DND-41 (cell line): ENCODE measurements at regions not wholly inside any gene's neighbourhood (a gene's known extent, or its start where the extent isn't known, plus 50 kb on each side); places are given as distances from the start of the nearest gene placed in this dataset.

Experiments used
- ATAC-seq: fragments of 200-7000 bp; cut with Tn5 transposase; 3 replicates; pipeline ENCODE4 v1.9.1; 2021; ENCODE audit warnings: low read depth; ENCODE audit not compliant: insufficient read depth
- DNase-seq: peaks from one replicate; pipeline ENCODE4 v3.0.0-alpha.2; 2020
- H2AFZ ChIP-seq: 2 replicates; pipeline ENCODE4 v1.6.0; 2012; ENCODE audit warnings: low read depth, low read length
- H3K27ac ChIP-seq: 2 replicates; pipeline ENCODE4 v1.5.1; 2012; ENCODE audit warnings: low read length, inconsistent platforms
- H3K27me3 ChIP-seq: fragments of 200-600 bp; sonication (generic); 2 replicates; pipeline ENCODE4 v1.6.0; 2012; ENCODE audit warnings: low read length, mild to moderate bottlenecking, inconsistent platforms; ENCODE audit not compliant: insufficient read depth, poor library complexity
- H3K36me3 ChIP-seq: 2 replicates; pipeline ENCODE4 v1.5.1; 2012; ENCODE audit warnings: low read length, inconsistent platforms; ENCODE audit not compliant: insufficient read depth
- H3K4me1 ChIP-seq: 2 replicates; pipeline ENCODE4 v1.5.1; 2012; ENCODE audit warnings: mild to moderate bottlenecking, low read length; ENCODE audit not compliant: insufficient read depth
- H3K4me2 ChIP-seq: 2 replicates; pipeline ENCODE4 v1.6.0; 2012; ENCODE audit warnings: mild to moderate bottlenecking, moderate library complexity, low read length, inconsistent platforms; ENCODE audit not compliant: insufficient read depth
- H3K4me3 ChIP-seq, 2 experiments: fragments of 200-600 bp in 1 of 2; shearing (Covaris generic) in 1 of 2; 2 replicates each; pipeline ENCODE4 v1.5.1; 2012 to 2016; ENCODE audit warnings: inconsistent platforms in 2 of 2, low read length in 2 of 2, mild to moderate bottlenecking in 2 of 2, low read depth in 1 of 2, moderate library complexity in 1 of 2
- H3K79me2 ChIP-seq: 2 replicates; pipeline ENCODE4 v1.6.0; 2012; ENCODE audit warnings: low read length, inconsistent platforms; ENCODE audit not compliant: insufficient read depth
- H3K9ac ChIP-seq: 2 replicates; pipeline ENCODE4 v1.6.0; 2012; ENCODE audit warnings: low read depth, mild to moderate bottlenecking, inconsistent platforms, low read length, moderate library complexity
- H3K9me3 ChIP-seq: 2 replicates; pipeline ENCODE4 v1.5.1; 2012; ENCODE audit warnings: low read length, moderate library complexity, mild to moderate bottlenecking, inconsistent platforms; ENCODE audit not compliant: insufficient read depth, severe bottlenecking
- H4K20me1 ChIP-seq: 2 replicates; pipeline ENCODE4 v1.6.0; 2012; ENCODE audit warnings: low read length; ENCODE audit not compliant: insufficient read depth
- EZH2 ChIP-seq: IDR thresholded peaks from 3 replicates; pipeline ENCODE4 v1.6.1; 2012; ENCODE audit warnings: borderline replicate concordance, low read depth, mild to moderate bottlenecking, moderate library complexity, low read length, inconsistent platforms; ENCODE audit not compliant: severe bottlenecking
- TF ChIP-seq, protein P1 (sequence below): IDR thresholded peaks from 2 replicates; pipeline ENCODE4 v1.5.1; 2012; ENCODE audit warnings: borderline replicate concordance, low read length, moderate library complexity, mild to moderate bottlenecking; ENCODE audit not compliant: poor library complexity, severe bottlenecking; ENCODE audit errors: extremely low read depth

DNA sequence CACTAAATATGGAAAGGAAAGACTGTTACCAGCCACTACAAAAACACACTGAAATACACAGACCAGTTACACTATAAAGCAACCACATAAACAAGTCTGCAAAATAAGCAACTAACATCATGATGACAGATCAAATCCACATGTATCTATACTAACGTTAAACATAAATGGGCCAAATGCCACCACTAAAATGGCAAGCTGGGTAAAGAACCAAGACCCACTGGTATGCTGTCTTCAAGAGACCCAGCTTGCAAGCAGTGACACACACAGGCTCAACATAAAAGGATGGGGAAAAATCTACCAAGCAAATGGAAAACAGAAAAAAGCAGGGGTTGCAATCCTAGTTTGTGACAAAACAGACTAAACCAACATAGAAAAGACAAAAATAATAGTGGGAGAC lies 260.9 kb upstream of the SSTR1 start:
- Histone ChIP-seq H3K4me1 (no peaks in the 10 kb centered on the region), H3K9me3 (peaks cover 15% of the 10 kb centered on the region), H3K79me2 (no peaks in the 10 kb centered on the region), H4K20me1 (no peaks in the 10 kb centered on the region), H3K27ac (no peak overlapping the region), H3K27me3 (no peaks in the 10 kb centered on the region), H3K9ac (no peak overlapping the region), H3K4me3 (no peak overlapping the region), H2AFZ (no peak overlapping the region), H3K36me3 (no peaks in the 10 kb centered on the region), H3K4me2 (no peak overlapping the region)
- TF ChIP-seq EZH2: no peak
- no peak for DNase-seq
- ATAC-seq: no peak

DNA sequence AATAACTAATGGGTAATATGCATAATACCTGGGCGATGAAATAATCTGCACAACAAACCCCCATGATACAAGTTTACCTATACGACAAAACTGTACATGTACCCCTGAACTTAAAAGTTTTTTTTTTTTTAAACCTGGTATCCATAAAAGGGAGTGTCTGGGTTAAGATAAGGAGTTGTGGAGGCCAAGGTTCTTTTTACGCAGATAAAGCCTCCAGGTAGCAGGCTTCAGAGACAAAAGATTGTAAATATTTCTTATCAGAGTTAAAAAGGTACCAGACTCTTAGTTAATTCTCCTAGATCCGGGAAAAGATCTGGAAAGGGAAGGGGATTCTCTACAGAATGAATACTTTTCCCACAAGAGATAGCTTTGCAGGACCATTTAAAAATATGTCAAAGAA lies 259.4 kb upstream of the SSTR1 start:
- peaks cover 15% of the 10 kb centered on the region for H3K9me3 ChIP-seq
- H3K4me3 ChIP-seq: no peak overlapping the region
- no peaks in the 10 kb centered on the region for H3K4me1 ChIP-seq
- H2AFZ ChIP-seq: no peak overlapping the region
- H3K36me3 ChIP-seq: no peaks in the 10 kb centered on the region
- DNase-seq: no peak
- H3K27ac ChIP-seq: no peak overlapping the region
- no peak for TF ChIP-seq EZH2
- TF ChIP-seq, protein P1, sequence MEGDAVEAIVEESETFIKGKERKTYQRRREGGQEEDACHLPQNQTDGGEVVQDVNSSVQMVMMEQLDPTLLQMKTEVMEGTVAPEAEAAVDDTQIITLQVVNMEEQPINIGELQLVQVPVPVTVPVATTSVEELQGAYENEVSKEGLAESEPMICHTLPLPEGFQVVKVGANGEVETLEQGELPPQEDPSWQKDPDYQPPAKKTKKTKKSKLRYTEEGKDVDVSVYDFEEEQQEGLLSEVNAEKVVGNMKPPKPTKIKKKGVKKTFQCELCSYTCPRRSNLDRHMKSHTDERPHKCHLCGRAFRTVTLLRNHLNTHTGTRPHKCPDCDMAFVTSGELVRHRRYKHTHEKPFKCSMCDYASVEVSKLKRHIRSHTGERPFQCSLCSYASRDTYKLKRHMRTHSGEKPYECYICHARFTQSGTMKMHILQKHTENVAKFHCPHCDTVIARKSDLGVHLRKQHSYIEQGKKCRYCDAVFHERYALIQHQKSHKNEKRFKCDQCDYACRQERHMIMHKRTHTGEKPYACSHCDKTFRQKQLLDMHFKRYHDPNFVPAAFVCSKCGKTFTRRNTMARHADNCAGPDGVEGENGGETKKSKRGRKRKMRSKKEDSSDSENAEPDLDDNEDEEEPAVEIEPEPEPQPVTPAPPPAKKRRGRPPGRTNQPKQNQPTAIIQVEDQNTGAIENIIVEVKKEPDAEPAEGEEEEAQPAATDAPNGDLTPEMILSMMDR: no peak
- H3K4me2 ChIP-seq: no peak overlapping the region
- no peaks in the 10 kb centered on the region for H4K20me1 ChIP-seq
- H3K27me3 ChIP-seq: no peaks in the 10 kb centered on the region
- H3K79me2 ChIP-seq: no peaks in the 10 kb centered on the region
- ATAC-seq: no peak
- H3K9ac ChIP-seq: no peak overlapping the region

DNA sequence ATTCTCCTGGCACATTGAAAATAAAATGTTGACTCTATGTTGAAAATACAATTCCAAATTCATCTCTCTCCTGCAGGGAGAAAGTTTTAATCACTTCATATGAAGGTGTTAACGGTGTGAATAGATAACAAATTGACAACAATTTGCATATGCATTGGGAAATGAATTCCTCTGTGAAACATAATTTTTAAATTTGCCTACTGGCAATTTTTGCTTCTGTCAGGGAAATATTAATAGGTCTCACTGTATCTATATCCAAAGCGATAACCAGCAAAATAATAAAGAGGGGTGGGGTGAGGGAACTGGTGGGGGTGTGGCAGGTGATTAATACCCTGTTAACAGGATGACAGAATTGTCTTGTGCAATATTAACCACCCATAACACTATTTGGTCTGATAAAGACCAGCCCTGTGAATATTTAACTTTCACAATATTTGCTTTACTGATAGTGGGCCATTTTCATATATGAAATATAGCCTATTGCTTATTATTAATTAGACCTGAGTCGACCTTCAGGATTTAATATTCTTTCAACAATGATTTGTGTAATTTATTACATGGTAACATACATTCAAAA lies 239.0 kb upstream of the SSTR1 start:
- H3K4me3 ChIP-seq: no peak overlapping the region
- no peaks in the 10 kb centered on the region for H3K36me3 ChIP-seq
- no peak overlapping the region for H3K4me2 ChIP-seq
- no peaks in the 10 kb centered on the region for H4K20me1 ChIP-seq
- H2AFZ ChIP-seq: no peak overlapping the region
- H3K79me2 ChIP-seq: no peaks in the 10 kb centered on the region
- no peak overlapping the region for H3K9ac ChIP-seq
- no peak for TF ChIP-seq EZH2
- TF ChIP-seq, protein P1: no peak
- ATAC-seq: no peak
- H3K27me3 ChIP-seq: no peaks in the 10 kb centered on the region
- H3K9me3 ChIP-seq: no peaks in the 10 kb centered on the region
- no peak overlapping the region for H3K27ac ChIP-seq
- no peak for DNase-seq
- peaks cover 23% of the 10 kb centered on the region for H3K4me1 ChIP-seq

DNA sequence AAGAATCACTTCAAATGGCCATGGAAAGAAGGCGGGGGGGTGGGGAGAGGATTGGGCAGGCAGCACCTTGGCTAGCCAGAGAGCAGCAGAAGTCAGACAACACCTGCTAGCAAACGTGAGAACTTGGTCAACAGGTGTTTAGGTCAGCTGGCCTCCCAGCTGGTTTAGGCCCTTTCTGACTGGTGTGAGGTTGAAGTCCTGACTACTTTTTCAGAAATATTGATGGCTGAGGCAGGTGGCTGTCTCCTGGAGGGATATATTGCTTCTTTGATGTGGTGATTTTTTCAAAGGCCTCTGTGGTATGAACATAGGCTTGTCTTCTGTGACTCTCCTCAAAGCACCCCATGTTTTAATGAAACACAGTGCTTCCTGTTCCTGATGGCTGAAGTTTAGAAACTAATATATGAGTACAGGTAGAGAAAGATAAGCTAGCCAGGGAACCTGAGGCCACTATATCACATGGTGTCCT lies 238.2 kb upstream of the SSTR1 start:
- no peak overlapping the region for H3K9ac ChIP-seq
- no peak overlapping the region for H3K4me2 ChIP-seq
- H3K9me3 ChIP-seq: no peaks in the 10 kb centered on the region
- no peaks in the 10 kb centered on the region for H3K36me3 ChIP-seq
- DNase-seq (peak; percentile 54), ATAC-seq (peak; percentile 94)
- no peak overlapping the region for H2AFZ ChIP-seq
- TF ChIP-seq, protein P1: no peak
- no peak for TF ChIP-seq EZH2
- H3K27me3 ChIP-seq: no peaks in the 10 kb centered on the region
- H3K4me3 ChIP-seq: no peak overlapping the region
- H3K27ac ChIP-seq: no peak overlapping the region
- H4K20me1 ChIP-seq: no peaks in the 10 kb centered on the region
- H3K4me1 ChIP-seq: peaks cover 23% of the 10 kb centered on the region
- H3K79me2 ChIP-seq: no peaks in the 10 kb centered on the region
